ENCODE measurements at regions not wholly inside any gene's neighbourhood (a gene's known extent, or its start where the extent isn't known, plus 50 kb on each side); places are given as distances from the start of the nearest gene placed in this dataset.
"Not testable (repeated sequence)": the region's sequence is repeated elsewhere in the genome, so short reads cannot be mapped to it uniquely, and the experiment has no call there.

GRCh38 chr9:86515221-86515620, 161.0 kb upstream of the TUT7 start:
- no peak for DNase-seq

GRCh38 chr9:86513429-86513828, 159.2 kb upstream of the TUT7 start:
- DNase-seq: no peak

- no peak for DNase-seq
Observed at GRCh38 chr9:86512929-86513328, 158.7 kb upstream of the TUT7 start.

- no peak for DNase-seq
Observed at GRCh38 chr9:86511614-86512360, 157.6 kb upstream of the TUT7 start.

GRCh38 chr9:86508208-86508903, 154.1 kb upstream of the TUT7 start:
- no peak for DNase-seq

GRCh38 chr9:86507212-86507630, 153.0 kb upstream of the TUT7 start:
- no peak for DNase-seq

- DNase-seq: no peak
Observed at GRCh38 chr9:86503942-86504341, 149.7 kb upstream of the TUT7 start.

GRCh38 chr9:86503314-86503713, 149.1 kb upstream of the TUT7 start:
- no peak for DNase-seq

- peak in 1 of 2 experiments; percentile 11 for DNase-seq
Observed at GRCh38 chr9:86500667-86501435, 146.6 kb upstream of the TUT7 start.

- DNase-seq: no peak
Observed at GRCh38 chr9:86500031-86500430, 145.8 kb upstream of the TUT7 start.

- no peak for DNase-seq
Observed at GRCh38 chr9:86494644-86495111, 140.5 kb upstream of the TUT7 start.

- DNase-seq: no peak
Observed at GRCh38 chr9:86491468-86492266, 137.5 kb upstream of the TUT7 start.

GRCh38 chr9:86488794-86489193, 134.6 kb upstream of the TUT7 start:
- no peak for DNase-seq

GRCh38 chr9:86488345-86488744, 134.1 kb upstream of the TUT7 start:
- no peak for DNase-seq

GRCh38 chr9:86487838-86488233, 133.6 kb upstream of the TUT7 start:
- DNase-seq: no peak

- peak; percentile 27 to 58 for DNase-seq
Observed at GRCh38 chr9:86486891-86487837, 133.0 kb upstream of the TUT7 start.

GRCh38 chr9:86485359-86485758, 131.1 kb upstream of the TUT7 start:
- DNase-seq: no peak

- no peak for DNase-seq
Observed at GRCh38 chr9:86483496-86483895, 129.3 kb upstream of the TUT7 start.

GRCh38 chr9:86481466-86481865, 127.3 kb upstream of the TUT7 start:
- DNase-seq: no peak

- not testable (repeated sequence) for DNase-seq
Observed at GRCh38 chr9:86475255-86475654, 121.0 kb upstream of the TUT7 start.

GRCh38 chr9:86471171-86471815, 117.1 kb upstream of the TUT7 start:
- no peak for DNase-seq
